Activated CD8-positive, alpha-beta T cell treated with anti-CD3 and anti-CD28 coated beads for 36 hours (primary cell): ENCODE measurements at regions not wholly inside any gene's neighbourhood (a gene's known extent, or its start where the extent isn't known, plus 50 kb on each side); places are given as distances from the start of the nearest gene placed in this dataset.

Experiments
- ATAC-seq: fragments of 200-7000 bp; cut with Tn5 transposase; one replicate; pipeline ENCODE4 v1.10.0; 2021; ENCODE audit warnings: mild to moderate bottlenecking, moderate library complexity
- CTCF ChIA-PET: fragments of 350-600 bp; sonication (Branson Sonifier 250); formaldehyde crosslinking; loops from one replicate; lab custom pipeline; 2021; ENCODE audit warnings: antibody characterized with exemption; lab: Charles Lee
- POLR2A ChIA-PET: fragments of 350-600 bp; sonication (Branson Sonifier 250); formaldehyde crosslinking; loops from one replicate; lab custom pipeline; 2021; ENCODE audit warnings: antibody characterized with exemption; lab: Charles Lee
- DNase-seq: peaks from one replicate; pipeline ENCODE4 v3.0.0-alpha.2; 2020
- H3K27ac Mint-ChIP-seq: one replicate; pipeline ENCODE4 v1.8.0; 2021; ENCODE audit warnings: mild to moderate bottlenecking, mixed read lengths
- H3K27me3 Mint-ChIP-seq: one replicate; pipeline ENCODE4 v1.8.0; 2021; ENCODE audit warnings: mixed read lengths
- H3K36me3 Mint-ChIP-seq: one replicate; pipeline ENCODE4 v1.8.0; 2021; ENCODE audit warnings: low read depth, mixed read lengths
- H3K4me1 Mint-ChIP-seq: one replicate; pipeline ENCODE4 v1.8.0; 2021; ENCODE audit warnings: low read depth, mixed read lengths
- H3K4me3 Mint-ChIP-seq: one replicate; pipeline ENCODE4 v1.8.0; 2021; ENCODE audit warnings: mild to moderate bottlenecking, moderate library complexity, mixed read lengths
- H3K9me3 Mint-ChIP-seq: one replicate; pipeline ENCODE4 v1.8.0; 2021; ENCODE audit warnings: mixed read lengths
- intact Hi-C: fragments of 100-400 bp; cut with micrococcal nuclease; formaldehyde crosslinking; loops from one replicate; pipeline ENCODE4 v1.10.0; 2022
- TF ChIP-seq, protein P1 (sequence below): fragments of 200-600 bp; IDR thresholded peaks from one replicate; pipeline ENCODE4 v1.8.0; 2022; ENCODE audit warnings: antibody characterized with exemption, mild to moderate bottlenecking

DNA sequence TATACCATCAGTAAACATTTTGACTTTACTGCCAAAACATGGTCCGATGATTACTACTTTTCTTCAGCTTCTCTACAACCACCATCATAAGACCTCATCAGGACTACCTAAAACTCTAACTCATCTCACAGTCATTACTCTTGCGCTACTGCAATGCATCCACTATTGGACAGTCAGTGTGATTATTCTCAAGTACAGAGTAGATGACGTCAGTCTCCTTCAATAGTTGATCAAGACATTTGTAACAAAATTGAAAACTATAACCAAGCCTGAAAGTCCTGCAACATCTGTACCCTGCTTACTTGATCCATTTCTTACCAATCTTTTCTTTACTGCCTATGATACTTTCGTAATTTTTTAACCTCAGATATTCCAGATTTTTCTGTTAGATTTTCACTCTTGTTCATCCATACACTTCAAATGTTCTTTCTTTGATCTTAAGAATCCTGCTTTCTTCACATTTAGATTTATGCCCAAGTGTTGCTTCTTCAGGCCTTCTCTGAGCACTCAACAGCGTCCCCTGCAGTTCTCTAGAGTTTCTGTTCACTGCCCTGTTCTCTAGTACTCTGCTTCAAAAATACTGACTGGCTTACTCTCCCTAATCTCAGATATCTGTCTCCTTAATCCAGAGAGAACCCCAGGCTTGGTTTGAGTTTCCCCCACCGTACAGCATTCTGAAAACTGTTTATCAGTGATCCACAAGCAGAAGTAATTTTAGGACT, 1517.6 kb downstream of the STIM2 start:
- DNase-seq (no peak), ATAC-seq (no peak)
- TF ChIP-seq, protein P1, sequence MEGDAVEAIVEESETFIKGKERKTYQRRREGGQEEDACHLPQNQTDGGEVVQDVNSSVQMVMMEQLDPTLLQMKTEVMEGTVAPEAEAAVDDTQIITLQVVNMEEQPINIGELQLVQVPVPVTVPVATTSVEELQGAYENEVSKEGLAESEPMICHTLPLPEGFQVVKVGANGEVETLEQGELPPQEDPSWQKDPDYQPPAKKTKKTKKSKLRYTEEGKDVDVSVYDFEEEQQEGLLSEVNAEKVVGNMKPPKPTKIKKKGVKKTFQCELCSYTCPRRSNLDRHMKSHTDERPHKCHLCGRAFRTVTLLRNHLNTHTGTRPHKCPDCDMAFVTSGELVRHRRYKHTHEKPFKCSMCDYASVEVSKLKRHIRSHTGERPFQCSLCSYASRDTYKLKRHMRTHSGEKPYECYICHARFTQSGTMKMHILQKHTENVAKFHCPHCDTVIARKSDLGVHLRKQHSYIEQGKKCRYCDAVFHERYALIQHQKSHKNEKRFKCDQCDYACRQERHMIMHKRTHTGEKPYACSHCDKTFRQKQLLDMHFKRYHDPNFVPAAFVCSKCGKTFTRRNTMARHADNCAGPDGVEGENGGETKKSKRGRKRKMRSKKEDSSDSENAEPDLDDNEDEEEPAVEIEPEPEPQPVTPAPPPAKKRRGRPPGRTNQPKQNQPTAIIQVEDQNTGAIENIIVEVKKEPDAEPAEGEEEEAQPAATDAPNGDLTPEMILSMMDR, result no peak
- ChIA-PET CTCF (no interaction called here), POLR2A (no interaction called here)
- intact Hi-C loops, result no loop called here
- Mint-ChIP-seq H3K27ac (no peak overlapping the region), H3K27me3 (no peaks in the 10 kb centered on the region), H3K4me1 (no peaks in the 10 kb centered on the region), H3K9me3 (peaks cover 13% of the 10 kb centered on the region), H3K4me3 (no peak overlapping the region), H3K36me3 (no peaks in the 10 kb centered on the region)

DNA sequence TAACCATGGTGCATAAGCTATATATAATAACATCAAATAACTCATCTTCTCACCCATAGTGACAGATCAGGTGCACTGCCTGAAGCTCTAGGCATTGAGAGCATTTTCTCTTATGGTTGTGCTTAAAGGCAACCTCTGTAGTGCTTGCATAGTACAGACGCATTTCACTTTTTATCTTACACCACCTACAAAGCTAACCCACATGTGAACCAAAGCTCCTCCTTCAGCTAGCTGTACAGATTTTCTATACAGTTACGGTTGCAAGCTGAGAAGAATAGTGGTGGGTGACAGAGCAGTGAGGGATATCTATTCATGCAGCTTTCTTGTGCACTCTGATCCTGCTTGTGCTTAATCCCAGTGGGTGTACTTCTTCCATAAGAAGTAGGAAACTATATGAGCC, 1525.2 kb downstream of the STIM2 start:
- CTCF ChIA-PET, result no interaction called here
- Mint-ChIP-seq H3K36me3 (no peaks in the 10 kb centered on the region), H3K27me3 (no peaks in the 10 kb centered on the region), H3K27ac (no peak overlapping the region), H3K4me1 (no peaks in the 10 kb centered on the region), H3K9me3 (peaks cover 10% of the 10 kb centered on the region), H3K4me3 (no peak overlapping the region)
- intact Hi-C loops, result no loop called here
- ATAC-seq (no peak), DNase-seq (no peak)
- TF ChIP-seq, protein P1, result no peak
- POLR2A ChIA-PET, result no interaction called here

DNA sequence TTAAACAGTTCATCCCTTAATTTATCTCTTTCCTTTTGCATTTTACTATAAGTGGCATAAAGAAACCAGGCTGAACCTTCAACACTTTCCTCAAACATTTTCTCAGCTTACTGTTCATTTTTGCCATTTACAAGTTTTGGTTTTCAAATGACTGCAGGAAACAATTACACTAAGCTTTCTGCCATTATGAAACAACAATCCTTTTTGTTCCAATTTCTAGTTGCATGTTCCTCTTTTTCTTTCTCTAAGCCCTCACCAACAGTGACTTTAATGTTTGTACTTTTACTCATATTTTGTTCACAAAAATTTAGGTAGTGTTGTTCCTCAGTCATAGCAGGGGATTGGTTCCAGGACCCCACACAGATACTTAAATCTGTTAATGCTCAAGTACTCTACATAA, 1526.1 kb downstream of the STIM2 start:
- TF ChIP-seq, protein P1, result no peak
- no peaks in the 10 kb centered on the region for H3K4me1 Mint-ChIP-seq
- DNase-seq (no peak), ATAC-seq (no peak)
- H3K4me3 Mint-ChIP-seq, result no peak overlapping the region
- H3K27ac Mint-ChIP-seq, result no peak overlapping the region
- CTCF ChIA-PET, result no interaction called here
- intact Hi-C loops, result no loop called here
- no peaks in the 10 kb centered on the region for H3K36me3 Mint-ChIP-seq
- POLR2A ChIA-PET, result no interaction called here
- peaks cover 6% of the 10 kb centered on the region for H3K9me3 Mint-ChIP-seq
- H3K27me3 Mint-ChIP-seq, result no peaks in the 10 kb centered on the region

DNA sequence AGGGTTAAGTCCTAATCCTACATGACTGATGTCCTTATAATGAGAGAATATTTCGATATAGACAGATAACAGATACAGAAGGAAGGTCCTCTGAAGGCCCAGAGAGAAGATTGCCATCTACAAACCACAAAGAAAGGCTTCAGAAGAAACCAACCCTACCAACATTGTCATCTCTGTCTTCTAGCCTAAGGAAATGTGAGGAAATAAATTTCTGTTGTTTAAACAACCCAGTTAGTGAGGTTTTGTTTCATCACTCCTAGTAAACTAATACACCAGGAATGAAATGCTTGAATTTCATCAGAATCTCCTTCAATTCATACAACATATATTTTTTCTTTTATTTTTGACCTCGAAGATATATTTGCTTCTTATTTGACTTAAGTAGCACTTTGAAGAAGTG, 1527.8 kb downstream of the STIM2 start:
- POLR2A ChIA-PET, result no interaction called here

DNA sequence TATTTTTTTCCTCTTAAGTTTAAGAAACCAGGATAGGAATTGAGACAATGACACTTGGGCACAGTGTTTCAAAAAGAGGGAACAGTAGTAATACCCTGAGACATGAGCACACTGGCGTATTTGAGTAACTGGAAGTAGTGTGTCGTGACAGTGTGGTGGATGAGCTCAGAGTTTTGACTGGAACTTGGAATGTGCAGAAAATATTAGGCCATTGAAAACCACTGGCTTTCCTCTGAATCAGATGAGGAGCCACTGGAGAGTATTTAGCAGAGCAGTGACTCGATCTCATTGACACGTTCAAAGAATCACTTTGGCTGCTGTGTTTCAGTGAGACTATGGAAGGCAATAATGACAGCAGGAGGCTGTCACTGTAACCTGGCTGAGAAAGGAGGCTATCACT, 1531.2 kb downstream of the STIM2 start:
- Mint-ChIP-seq H3K4me1 (no peaks in the 10 kb centered on the region), H3K27ac (no peak overlapping the region), H3K9me3 (peaks cover 3% of the 10 kb centered on the region), H3K36me3 (no peaks in the 10 kb centered on the region), H3K27me3 (no peaks in the 10 kb centered on the region), H3K4me3 (no peak overlapping the region)
- intact Hi-C loops, result no loop called here
- ATAC-seq, result no peak
- ChIA-PET CTCF (no interaction called here), POLR2A (no interaction called here)
- TF ChIP-seq, protein P1, result no peak
- DNase-seq, result no peak

More for the DNA sequence above, 1527.8 kb downstream of the STIM2 start:
- CTCF ChIA-PET, result no interaction called here
- peaks cover 2% of the 10 kb centered on the region for H3K9me3 Mint-ChIP-seq
- no peak overlapping the region for H3K27ac Mint-ChIP-seq
- TF ChIP-seq, protein P1, result no peak
- no peaks in the 10 kb centered on the region for H3K27me3 Mint-ChIP-seq
- no peak overlapping the region for H3K4me3 Mint-ChIP-seq
- no peaks in the 10 kb centered on the region for H3K36me3 Mint-ChIP-seq
- DNase-seq (no peak), ATAC-seq (no peak)
- no peaks in the 10 kb centered on the region for H3K4me1 Mint-ChIP-seq
- intact Hi-C loops, result no loop called here
